Prostate gland (tissue), 2 donors: ENCODE measurements at regions not wholly inside any gene's neighbourhood (a gene's known extent, or its start where the extent isn't known, plus 50 kb on each side); places are given as distances from the start of the nearest gene placed in this dataset.

Source experiments
- POLR2A ChIP-seq: fragments of 450-650 bp; IDR thresholded peaks from one replicate; pipeline ENCODE4 v1.6.1; 2016; ENCODE audit warnings: antibody characterized with exemption, mild to moderate bottlenecking
- POLR2AphosphoS5 ChIP-seq: sonication (generic); formaldehyde crosslinking; IDR thresholded peaks from one replicate; pipeline ENCODE4 v1.6.1; 2017; ENCODE audit warnings: antibody characterized with exemption
- TF ChIP-seq, protein P1 (sequence below), 4 experiments: fragments of 200-600 bp in 2 of 4; fragments of 450-650 bp in 2 of 4; sonication (generic) in 2 of 4; IDR thresholded peaks; 1 replicate in 3 of 4; 2 replicates in 1 of 4; pipeline ENCODE4 v1.5.1; 2016 to 2019; ENCODE audit warnings: antibody characterized with exemption in 4 of 4, mild to moderate bottlenecking in 2 of 4, moderate library complexity in 2 of 4

DNA sequence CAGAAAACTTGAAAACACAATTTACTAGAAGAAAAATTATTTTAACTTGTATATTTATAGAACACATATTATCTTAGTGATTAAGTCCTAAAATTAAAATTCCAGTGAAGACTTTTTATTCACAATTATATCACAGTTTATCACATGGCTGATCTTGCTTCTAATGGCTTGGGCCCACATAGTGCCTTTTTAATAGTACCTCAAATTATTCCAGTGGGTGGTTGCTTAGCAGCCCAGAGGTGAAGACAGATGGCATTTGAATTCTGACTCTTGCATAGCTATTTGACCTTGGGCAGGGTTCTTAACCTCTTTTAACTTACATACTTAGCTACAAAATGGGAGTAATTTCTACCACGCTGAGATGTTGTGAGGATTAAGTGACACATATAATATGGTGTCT, 214.7 kb upstream of the SGO1 start:
- TF ChIP-seq, protein P1, sequence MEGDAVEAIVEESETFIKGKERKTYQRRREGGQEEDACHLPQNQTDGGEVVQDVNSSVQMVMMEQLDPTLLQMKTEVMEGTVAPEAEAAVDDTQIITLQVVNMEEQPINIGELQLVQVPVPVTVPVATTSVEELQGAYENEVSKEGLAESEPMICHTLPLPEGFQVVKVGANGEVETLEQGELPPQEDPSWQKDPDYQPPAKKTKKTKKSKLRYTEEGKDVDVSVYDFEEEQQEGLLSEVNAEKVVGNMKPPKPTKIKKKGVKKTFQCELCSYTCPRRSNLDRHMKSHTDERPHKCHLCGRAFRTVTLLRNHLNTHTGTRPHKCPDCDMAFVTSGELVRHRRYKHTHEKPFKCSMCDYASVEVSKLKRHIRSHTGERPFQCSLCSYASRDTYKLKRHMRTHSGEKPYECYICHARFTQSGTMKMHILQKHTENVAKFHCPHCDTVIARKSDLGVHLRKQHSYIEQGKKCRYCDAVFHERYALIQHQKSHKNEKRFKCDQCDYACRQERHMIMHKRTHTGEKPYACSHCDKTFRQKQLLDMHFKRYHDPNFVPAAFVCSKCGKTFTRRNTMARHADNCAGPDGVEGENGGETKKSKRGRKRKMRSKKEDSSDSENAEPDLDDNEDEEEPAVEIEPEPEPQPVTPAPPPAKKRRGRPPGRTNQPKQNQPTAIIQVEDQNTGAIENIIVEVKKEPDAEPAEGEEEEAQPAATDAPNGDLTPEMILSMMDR (IDR thresholded peaks at IDR 0.05), result no peak
- no peak for TF ChIP-seq POLR2AphosphoS5
- TF ChIP-seq POLR2A, result no peak
